Cardiac septum (tissue), 1 donor: ENCODE measurements at regions not wholly inside any gene's neighbourhood (a gene's known extent, or its start where the extent isn't known, plus 50 kb on each side); places are given as distances from the start of the nearest gene placed in this dataset.
A peak's percentile ranks its signal among the peaks of the same experiment; 100 is the strongest.

ENCODE experiments used
- DNase-seq: peaks from one replicate; pipeline ENCODE4 v3.0.0-alpha.2; 2020; ENCODE audit warnings: low spot score
- intact Hi-C: fragments of 100-400 bp; cut with DNase I; formaldehyde crosslinking; loops from one replicate; pipeline ENCODE4 v1.14.0; 2022
- donor health status: DM: no; HTN: no; CAD: no.

DNA sequence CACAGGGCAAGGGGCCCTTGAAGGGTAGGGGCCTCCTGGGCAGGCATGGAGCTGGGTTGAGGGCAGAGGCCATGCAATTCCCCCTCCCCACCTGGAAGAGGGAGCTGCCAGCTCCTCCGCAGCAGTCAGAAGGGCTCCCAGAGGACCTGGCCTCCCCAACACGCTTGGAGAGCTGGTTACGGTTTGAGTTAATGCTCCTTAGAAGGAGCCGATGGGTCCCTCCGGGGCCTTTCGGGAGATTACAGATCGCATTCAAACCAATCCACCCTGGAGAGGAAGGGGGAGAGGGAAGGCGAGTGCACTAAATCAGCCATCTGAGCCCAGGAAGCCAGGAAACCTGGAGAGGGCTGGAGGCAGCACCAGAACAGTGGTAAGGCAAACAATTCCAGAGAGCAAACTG is 106.3 kb upstream of the CSF3R start:
- no peak for DNase-seq
- intact Hi-C loops: no loop called here

DNA sequence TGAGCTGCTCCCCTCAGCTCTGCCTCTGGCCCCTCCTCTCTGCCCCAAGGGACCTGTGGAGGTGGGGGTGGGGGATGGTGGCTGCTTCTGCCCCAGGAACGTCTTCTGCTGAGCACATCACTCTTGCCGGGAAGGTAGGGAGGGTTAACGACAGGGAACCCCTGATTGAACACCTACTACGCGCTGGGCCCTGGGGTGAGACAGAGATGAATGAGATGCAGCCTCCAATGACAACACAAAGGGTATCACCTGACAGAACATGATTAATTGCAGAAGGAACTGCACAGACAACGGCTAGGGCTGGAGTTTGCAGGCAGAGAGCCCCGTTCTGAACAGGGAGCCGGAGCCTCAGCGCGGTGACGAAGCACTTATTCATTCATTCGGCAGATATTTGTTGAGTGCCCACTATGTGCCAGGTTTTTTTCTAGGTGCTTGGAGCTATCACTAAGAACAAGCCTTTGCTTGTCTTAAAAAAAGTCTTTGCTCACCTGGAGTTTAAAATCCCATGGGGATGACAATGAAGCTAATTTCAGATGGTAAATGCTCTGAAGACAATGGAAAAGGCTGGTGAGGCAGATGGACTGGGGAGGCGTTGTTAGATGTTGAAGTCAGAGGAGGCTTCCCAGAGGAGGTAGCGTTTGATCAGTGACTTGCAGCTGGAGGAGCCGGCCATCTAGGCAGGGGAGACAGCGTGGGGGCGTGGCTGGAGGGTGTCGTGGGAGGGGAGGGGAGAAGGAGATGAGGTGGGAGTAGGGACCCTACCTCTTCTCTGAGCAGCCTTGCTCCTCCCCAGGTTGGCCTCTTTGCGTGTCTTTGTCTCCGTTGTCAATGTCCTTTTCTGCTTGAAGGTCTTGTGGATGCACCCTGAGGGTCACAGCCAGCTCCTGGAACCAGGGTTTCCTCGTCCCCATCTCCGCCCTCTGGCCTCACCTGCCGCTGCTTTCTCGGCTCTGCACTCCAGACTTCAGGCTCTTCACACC is 103.1 kb upstream of the CSF3R start:
- intact Hi-C loops: no loop called here
- DNase-seq: no peak

DNA sequence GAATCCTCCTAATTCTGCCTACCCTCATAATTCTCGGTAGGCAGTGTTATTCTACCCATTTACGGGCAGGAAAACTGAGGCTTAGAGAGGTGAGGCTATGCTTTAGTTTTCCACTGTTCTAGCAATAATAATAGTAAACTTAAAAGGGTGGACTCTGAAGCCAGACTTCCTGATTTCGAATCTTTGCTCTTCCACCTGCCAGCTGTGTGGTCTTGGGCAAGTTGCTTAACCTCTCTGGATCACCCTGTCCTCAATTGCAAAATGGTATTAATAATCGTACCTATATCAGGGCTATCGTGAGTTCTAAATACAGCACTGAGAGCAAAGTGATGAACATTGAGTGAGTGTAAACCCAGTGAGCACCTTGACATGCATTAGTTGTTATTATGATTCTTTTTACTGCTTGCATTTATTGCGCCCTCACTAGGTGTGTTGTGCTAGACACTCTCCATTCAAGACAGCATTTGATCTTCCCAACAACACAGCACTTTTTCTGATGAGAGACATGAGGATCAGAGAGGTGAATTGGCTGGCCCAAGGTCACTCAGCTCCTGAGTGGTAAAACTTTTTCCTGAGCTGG is 102.3 kb upstream of the CSF3R start:
- no peak for DNase-seq
- intact Hi-C loops: no loop called here

DNA sequence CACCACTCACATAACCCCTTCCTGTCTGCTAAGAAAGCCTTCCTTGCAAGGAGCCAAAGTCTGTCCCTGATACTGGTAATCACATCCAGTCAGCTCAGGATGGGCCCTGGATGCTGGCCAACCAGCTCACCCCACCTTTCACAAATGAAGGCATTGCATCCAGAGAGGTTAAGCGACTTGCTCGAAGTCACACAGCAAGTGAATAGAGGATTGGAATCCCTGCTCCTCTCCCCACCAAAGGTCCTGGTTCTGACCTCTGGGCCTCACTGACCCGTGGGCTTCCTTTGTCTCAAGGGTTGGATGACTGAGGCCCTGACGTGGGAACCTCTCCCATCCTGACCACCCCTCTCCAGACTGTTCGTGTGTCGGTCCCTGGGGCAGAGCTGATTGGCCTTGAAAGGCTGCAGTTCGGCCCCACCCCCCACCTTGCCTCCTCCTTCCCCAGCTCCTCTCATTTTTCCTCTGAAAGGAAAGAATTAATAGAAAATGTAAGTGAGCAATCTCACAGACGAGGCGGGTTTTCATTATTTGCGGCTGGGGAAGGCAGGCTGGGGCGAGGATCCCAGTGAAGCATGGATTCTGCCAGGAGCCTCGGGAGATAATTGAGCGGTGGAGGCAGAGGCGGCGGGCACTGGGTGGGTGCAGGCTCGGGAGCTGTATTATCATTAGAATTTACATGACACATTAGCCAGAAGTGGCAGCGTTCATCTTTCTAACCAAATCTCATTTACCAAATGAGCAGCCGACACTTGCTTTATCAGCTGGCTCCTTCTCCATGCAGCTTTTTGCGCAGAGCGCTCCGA is 101.5 kb upstream of the CSF3R start:
- no peak for DNase-seq
- intact Hi-C loops: no loop called here

DNA sequence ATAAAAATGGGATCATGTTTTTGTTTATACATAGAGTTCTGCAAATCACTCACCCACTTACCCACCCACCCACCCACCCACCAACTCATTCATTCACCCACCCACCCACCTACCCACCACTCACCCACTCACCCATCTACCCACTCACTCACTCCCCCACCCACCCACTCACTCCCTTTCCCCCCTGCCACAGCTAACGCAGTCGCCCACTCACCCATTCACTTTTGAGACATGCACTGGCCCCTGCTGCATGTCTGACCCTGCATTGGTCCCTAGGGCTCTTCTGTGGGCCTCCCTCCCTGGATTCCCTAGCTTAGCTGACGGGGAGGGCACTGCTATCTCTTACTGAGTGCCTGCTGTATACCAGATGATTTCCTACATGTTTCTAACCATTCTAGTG is 100.4 kb upstream of the CSF3R start:
- DNase-seq: no peak
- intact Hi-C loops: no loop called here

DNA sequence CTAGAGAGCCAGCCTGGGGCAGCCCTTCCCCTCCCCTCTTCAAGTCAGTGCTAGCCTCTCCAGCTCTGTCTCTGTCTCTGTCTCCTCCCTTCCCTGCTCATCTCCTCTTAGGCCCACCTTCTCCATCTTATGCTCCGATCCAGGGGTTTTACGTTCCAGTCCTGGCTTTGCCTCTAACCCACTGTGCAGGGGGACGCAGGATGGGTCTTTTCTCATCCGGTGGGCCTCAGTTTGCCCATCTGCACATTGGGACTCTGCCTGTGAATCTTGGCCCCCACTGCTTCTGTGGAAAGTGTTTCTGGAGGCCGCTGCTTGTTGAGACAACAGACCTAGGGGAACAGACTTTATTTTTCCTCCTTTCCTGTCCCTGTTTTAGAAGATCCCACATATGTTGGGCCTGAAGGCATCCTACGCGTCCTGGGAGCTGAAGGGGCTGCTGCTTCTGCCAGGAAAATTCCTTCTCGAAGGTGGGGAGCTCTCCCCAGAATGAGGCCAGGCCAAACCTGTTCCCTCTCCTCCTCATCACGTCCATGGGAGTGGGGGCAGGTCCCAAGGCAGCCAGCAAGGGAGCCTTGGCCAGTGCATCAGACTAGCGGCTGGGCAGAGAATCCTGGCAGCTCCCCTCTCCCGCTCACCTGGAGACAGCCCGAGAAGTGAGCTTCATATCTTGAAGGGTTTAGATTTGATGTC is 99.5 kb upstream of the CSF3R start:
- intact Hi-C loops: no loop called here
- DNase-seq: no peak

DNA sequence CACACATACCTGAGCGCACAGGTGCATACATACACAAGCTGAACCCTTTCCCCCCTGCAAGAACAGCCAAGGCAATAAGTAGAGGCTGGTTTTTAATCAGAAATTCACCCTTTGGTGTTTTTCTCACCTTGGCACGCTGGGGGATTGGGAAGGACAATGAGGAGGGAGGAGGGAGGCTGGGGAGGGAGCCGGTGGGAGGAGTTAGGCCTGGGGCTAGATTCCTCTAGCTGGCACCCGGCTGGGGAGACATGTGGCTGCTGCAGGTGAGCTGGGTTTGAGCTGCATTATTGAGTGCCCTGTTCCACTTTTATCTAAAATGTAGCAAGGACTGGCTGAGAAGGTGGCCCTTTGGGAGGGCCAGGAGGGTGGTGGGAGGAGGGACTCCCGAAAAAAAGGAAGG is 97.8 kb upstream of the CSF3R start:
- no peak for DNase-seq
- intact Hi-C loops: no loop called here

DNA sequence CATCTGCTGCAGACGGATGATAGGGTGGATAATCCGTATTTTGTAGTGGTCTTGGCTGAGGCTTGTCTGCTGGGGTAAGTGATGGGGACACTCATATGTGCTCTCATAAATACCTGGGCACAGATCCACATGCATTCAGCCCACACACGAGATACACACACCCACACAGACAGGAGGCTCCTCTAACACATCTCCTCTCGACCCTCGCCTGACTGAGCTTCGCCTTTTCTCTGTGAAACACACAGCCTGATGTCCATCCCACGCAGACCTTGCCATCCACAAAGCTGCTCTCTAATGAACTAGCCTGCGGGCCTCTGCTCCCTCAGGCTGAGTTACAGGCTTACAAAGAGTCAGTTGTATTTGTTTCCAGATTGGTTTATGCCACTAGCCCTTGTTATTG is 96.3 kb upstream of the CSF3R start:
- DNase-seq: no peak
- intact Hi-C loops: loop anchor here (5.0 kb wide), 1 partner anchor 853 kb away; no protein-coding TSS in a partner anchor

DNA sequence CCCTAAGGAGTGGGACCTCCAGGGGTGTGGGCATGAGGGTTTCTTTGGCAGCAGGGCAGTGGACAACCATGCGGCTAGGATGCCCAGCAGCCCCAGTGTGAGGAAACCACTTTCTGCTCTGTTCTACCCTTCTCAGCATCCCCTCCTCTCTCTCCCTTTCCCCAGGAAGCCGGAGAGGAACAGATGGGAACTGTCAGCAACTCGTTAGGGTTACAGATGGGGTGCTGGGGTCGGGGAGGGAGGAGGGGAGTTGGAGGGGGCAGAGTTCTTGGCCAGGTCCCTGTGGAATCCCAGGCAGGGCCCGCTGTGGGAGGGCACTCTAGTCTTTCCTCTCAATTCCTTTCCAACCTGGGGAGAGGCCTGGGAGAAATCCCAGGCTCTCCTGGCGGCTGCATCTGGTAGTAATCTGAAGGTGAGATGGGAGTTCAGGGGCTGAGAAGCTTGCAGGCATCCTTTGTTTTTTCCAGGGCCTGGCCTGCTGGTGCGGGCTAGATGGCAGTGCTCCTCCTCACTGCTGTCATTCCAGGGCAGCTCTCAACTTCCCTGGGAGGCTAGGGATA is 93.9 kb upstream of the CSF3R start:
- DNase-seq: no peak
- intact Hi-C loops: loop anchor here (5.0 kb wide), 1 partner anchor 856 kb away; no protein-coding TSS in a partner anchor

DNA sequence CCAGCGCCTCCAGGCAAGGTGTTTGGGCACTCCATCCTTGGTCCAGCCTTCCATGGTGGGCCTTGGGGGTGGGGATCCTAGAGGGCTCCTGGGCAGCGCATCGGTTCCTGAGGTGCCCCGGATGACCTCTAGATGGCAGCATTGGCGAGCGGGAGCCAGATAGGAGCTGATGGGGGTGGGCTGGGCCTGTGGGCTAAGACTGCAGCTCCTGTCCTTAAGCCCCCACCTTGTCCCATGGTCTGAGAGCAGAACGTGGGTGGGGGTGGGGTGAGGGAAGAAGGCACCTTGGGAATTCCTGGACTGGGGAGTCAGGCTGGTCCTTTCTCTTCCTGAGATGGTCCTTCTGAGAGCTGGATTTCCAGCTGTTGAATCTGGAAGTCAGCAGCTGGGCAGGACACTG is 93.4 kb upstream of the CSF3R start:
- intact Hi-C loops: loop anchor here (5.0 kb wide), 1 partner anchor 856 kb away; no protein-coding TSS in a partner anchor
- DNase-seq: no peak

DNA sequence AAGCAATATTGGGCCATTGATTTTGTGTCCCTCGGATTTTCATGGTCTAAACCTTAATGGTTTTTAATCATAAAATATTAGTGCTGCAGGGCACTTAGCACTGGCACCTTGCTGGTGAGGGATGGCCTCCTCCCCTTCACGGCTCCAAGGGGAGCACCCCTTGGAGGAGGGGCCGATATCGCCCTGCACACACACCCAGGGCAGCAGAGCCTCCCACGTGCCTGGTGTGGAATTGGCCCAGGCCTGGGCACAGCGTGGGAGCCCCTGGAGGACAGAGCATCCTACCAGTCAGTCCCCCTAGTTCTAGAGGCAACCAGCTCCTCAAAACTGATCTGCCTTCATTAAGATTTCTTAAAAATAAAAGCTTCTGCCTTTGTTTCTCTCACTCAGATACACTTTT is 90.7 kb upstream of the CSF3R start:
- intact Hi-C loops: no loop called here
- peak; percentile 36 for DNase-seq

DNA sequence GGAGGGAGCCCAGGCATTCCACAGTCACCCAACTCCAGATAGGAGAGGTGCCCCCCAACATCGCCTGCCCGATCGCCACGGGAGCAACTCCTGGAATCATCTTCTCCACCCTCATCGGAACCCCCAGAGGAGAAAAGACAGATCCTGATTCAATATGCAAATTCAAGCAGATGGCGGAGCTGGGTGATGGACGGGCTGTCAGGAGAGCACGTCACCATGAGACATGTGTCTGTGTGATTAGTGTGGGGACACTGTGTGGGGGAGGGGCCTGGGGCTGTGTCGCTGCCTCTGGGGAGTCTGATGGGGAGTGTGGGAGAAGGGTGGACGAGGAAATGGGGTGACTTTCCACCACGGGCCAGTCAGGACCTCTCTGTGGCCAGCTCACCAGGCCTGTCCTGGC is 90.2 kb upstream of the CSF3R start:
- intact Hi-C loops: no loop called here
- no peak for DNase-seq

DNA sequence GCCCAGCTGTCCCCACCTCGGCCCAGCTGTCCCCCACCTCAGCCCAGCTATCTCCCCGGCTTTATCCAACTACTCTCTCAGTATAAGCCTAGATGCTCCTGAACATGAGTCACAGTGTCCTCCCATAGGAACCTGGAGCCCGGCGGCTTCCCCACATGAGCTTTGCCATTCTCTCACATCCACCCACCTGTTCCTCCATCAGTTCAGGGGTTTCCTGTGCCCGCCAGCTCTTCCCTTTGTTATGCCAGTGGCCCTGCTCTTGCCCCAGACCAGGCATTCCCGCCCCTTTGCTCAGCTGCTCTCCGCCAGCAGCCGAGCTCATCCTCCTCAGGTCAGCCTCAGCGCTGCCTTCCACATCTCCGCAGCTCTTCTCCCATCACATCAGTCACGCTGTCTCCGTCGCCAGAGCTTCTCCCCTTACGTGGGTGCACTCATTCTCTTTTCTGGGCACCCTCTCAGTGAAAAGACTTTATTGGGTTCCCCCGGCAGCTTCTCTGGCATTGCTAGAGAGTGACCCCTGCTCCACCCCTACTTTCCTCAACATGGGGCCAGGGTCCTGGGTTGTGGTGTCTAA is 89.5 kb upstream of the CSF3R start:
- peak; percentile 51 for DNase-seq
- intact Hi-C loops: no loop called here

DNA sequence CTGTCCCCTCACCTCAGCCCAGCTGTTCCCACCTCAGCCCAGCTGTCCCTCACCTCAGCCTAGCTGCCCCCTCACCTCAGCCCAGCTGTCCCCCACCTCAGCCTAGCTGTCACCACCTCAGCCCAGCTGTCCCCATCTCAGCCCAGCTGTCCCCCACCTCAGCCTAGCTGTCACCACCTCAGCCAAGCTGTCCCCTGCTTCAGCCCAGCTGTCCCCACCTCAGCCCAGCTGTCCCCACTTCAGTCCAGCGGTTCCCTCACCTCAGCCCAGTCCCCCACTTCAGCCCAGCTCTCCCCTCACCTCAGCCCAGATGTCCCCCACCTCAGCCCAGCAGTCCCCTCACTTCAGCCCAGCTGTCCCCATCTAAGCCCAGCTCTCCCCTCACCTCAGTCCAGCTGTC is 88.4 kb upstream of the CSF3R start:
- intact Hi-C loops: no loop called here
- peak; percentile 66 for DNase-seq

DNA sequence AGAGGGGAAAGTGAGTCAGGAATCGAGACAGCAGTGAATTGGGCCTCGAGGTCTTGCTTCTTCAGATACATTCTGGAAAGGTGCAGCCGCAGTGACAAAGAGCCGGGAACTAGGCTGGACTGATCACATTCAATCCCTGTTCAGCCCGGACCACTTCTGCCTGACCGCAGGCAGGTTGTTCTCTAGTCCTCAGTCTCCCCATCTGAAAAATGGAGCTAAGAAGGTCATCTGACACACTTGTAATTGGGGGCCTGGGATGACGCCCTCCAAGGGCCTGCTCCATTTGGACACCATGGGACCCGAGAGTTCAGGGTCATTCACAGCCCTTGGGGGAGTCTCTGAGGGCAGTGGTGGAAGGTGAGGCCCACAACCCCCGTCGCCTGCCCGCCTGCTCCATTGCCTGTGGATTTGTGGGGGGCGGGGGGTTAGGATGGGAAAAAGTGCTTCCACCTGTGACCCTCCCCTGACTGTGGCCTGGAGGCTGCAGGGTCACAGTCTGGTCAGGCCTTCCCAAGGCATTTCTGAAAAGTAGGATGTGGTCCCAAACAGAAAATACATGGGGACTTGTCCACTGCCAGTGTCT is 87.9 kb upstream of the CSF3R start:
- DNase-seq: peak; percentile 49
- intact Hi-C loops: no loop called here

DNA sequence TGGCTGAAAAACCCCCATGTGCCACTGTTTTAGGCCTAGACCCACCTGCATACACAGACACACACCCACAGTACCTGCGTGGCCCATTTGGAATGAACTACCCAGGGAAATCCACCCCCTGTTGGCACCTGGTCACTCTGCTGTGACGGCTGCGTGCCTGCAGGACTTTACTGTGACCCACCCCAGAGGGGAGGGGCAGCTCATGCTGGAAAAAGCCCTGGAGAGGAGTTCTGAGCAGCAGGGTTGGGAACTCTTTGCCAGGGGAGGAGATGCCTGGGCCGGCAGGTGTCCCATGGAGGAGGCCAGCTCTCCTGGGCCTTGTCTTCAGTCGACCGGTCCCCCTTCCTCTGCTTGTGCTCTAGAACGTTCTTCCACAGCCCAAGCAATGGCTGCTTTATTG is 87.3 kb upstream of the CSF3R start:
- peak; percentile 57 for DNase-seq
- intact Hi-C loops: no loop called here

DNA sequence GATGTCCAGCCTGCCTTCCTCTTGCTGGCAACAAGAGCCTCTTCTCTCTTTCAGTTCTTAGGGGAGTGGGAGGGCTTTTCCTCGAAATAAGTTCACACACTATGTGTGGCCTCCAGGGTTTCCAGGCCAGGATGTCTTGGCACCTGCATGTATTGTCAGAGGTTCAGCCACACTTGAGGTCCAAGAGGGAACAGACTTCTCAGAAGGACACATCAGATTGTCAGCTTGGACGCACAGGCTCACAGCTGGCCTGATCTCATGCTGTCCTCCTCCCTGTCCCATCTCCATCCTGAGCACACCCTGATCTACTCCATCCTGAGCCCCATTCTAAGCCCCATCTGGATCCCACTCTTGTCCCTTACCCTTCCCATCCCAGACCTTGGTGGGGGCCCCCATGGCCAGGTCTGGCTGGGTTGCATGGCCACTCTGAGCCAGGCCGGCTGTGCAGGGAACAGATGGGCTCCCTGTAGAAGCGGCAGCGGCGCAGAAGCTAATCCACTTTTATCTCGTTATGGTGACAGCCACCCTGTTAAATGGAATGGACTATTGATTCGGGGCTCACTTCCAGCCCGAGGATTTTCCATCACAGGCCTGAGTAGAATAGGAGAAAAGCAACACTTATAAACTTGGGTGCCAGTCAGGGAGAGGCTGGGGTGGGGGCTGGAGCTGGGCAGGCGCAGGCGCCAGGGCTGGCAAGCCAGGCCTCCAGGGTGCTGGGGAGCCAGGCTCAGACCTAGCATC is 85.1 kb upstream of the CSF3R start:
- DNase-seq: peak; percentile 59
- intact Hi-C loops: no loop called here
